ENCODE measurements at regions not wholly inside any gene's neighbourhood (a gene's known extent, or its start where the extent isn't known, plus 50 kb on each side); places are given as distances from the start of the nearest gene placed in this dataset.

DNA sequence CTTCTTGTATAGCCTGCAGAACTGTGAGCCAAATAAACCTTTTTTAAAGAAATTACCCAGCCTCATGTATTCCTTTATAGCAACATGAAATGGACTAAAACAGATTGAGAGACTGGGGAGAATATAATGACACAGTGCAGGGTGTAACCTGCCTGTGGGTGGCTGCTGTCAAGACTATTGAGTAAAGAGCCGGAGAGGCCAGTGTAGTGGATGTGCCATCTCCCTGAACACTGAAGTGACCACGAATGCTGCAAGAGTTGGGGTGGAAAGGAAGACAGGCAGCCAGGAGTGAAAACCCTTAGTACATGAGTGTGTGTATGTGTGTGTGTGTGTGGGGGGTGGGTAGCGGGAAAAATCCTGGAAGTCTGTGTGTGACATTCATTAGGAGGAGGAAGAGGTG, 55.2 kb upstream of the FLT1 start:
- Histone ChIP-seq H3K4me3 (no peak overlapping the region), H3K27ac (no peak overlapping the region)

DNA sequence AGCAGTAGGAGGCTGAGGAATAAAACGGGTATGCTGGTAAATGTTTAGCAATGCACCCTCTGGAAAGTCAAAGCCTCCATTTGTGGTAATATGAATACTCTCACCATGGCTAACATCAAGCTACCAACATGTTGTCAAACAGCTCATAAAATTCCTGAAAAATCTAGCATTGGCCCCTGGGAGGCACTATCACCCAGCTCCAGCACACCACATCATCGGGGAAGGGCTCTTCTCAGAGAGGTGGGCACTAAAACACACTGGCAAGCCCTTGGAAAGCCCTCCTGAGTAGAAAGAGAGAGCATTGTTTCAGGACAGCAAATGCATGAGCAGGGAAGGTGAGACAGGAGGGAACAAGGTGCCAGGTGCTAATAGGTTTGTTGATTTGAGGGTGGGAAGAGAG, 53.9 kb upstream of the FLT1 start:
- no peak overlapping the region for H3K27ac ChIP-seq
- H3K4me3 ChIP-seq: no peak overlapping the region

DNA sequence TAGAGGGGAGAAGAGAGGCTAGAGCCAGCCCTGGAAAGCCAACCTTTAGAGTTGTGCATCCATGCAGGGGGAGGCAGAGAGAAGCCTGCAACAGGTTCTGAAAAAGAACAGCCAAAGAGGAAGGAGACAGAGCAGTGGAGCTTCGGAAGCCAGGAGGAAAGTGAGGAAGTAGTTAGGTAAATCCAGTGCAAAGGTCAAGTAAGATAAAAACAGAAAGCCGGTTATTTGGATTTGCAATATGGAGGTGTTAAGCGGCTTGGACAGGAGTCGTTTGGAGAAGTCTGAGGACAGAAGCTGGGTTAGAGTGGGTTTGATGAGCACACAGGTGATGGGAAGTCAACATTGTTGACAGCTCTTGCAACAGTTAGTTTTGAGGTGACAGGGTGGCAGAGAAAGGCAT, 53.5 kb upstream of the FLT1 start:
- H3K4me3 ChIP-seq: no peak overlapping the region
- no peak overlapping the region for H3K27ac ChIP-seq

DNA sequence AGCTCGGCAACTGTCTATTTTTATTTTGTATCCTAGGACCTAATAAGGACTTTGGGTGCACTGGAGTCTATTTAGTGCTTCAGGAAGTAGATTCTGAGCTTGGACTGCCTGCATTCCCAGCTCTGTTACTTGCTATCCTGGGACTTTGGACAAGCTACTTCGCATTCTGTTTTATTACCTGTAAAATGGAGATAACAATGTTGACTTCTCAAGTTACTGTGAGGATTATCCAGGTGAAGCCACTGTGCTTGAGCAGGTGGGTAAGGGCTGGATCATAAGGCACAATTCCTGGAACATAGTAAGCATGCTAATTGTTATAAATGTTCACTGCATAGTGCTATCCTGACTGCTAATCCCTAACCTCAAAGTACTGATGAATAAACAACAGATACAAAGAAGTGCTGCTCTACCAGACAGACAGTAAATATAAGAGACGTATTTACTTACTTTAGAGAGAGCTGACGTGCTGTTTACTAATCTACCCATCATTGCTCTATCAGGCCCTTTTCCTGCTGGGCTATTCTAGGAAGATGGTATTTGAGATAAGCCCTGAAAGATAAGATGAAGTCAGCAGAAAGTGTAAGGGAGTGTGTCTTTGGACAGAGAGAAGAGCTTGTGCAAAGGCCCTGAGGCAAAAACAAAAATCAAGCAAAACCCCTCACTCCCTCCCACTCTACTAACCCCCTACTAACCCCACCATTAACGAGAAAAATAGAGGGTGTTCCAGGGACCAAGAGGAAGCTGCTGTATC, 50.8 kb upstream of the FLT1 start:
- no peak overlapping the region for H3K27ac ChIP-seq
- H3K4me3 ChIP-seq: no peak overlapping the region

All from skin epidermis (tissue), 12 donors.